Testis (tissue), 2 donors: ENCODE measurements at regions not wholly inside any gene's neighbourhood (a gene's known extent, or its start where the extent isn't known, plus 50 kb on each side); places are given as distances from the start of the nearest gene placed in this dataset.

ENCODE experiments used
- DNase-seq: peaks from one replicate; pipeline ENCODE4 v3.0.0-alpha.2; 2019
- H3K27ac ChIP-seq, 2 donors: fragments of 200-600 bp; sonication (generic); one replicate each; pipeline ENCODE4 v1.5.1; 2019
- H3K27me3 ChIP-seq: fragments of 200-600 bp; sonication (generic); one replicate; pipeline ENCODE4 v1.5.1; 2019
- H3K36me3 ChIP-seq: fragments of 200-600 bp; sonication (generic); one replicate; pipeline ENCODE4 v1.5.1; 2017; ENCODE audit warnings: low read depth; ENCODE audit errors: missing control alignments
- H3K4me1 ChIP-seq: fragments of 200-600 bp; sonication (generic); one replicate; pipeline ENCODE4 v1.5.1; 2019
- H3K4me3 ChIP-seq, 2 donors: fragments of 200-600 bp; sonication (generic); one replicate each; pipeline ENCODE4 v1.5.1; 2017 to 2019
- H3K9me3 ChIP-seq: fragments of 200-600 bp; sonication (generic); one replicate; pipeline ENCODE4 v1.5.1; 2017
- POLR2A ChIP-seq: fragments of 450-650 bp; IDR thresholded peaks from one replicate; pipeline ENCODE4 v1.6.1; 2017; ENCODE audit warnings: antibody characterized with exemption, mild to moderate bottlenecking, moderate library complexity
- WGBS, 2 donors: methylation state at CpG; one replicate each; pipeline ENCODE4 v1.1.5; 2018; 5-methylcytosine and 5-hydroxymethylcytosine counted together
- intact Hi-C: fragments of 100-400 bp; cut with DNase I; formaldehyde crosslinking; loops from one replicate; pipeline ENCODE4 v1.15.1; 2023; ENCODE audit warnings: low total_unique reads
- TF ChIP-seq, protein P1 (sequence below), 3 experiments: fragments of 450-650 bp in 2 of 3; fragments of 200-600 bp in 1 of 3; sonication (generic) in 1 of 3; IDR thresholded peaks; one replicate each; pipeline ENCODE4 v1.5.1; 2016 to 2019; ENCODE audit warnings: antibody characterized with exemption in 3 of 3, mild to moderate bottlenecking in 2 of 3, moderate library complexity in 1 of 3

GRCh38 chr5:163366757-163367156, 70.6 kb upstream of the CCNG1 start:
- intact Hi-C loops = no loop called here
- Histone ChIP-seq H3K4me1 (peaks cover 7% of the 10 kb centered on the region), H3K9me3 (no peaks in the 10 kb centered on the region), H3K27me3 (no peaks in the 10 kb centered on the region), H3K36me3 (no peaks in the 10 kb centered on the region), H3K4me3 (no peak overlapping the region), H3K27ac (no peak overlapping the region)
- DNase-seq = no peak
- no peak for TF ChIP-seq POLR2A
- TF ChIP-seq, protein P1, sequence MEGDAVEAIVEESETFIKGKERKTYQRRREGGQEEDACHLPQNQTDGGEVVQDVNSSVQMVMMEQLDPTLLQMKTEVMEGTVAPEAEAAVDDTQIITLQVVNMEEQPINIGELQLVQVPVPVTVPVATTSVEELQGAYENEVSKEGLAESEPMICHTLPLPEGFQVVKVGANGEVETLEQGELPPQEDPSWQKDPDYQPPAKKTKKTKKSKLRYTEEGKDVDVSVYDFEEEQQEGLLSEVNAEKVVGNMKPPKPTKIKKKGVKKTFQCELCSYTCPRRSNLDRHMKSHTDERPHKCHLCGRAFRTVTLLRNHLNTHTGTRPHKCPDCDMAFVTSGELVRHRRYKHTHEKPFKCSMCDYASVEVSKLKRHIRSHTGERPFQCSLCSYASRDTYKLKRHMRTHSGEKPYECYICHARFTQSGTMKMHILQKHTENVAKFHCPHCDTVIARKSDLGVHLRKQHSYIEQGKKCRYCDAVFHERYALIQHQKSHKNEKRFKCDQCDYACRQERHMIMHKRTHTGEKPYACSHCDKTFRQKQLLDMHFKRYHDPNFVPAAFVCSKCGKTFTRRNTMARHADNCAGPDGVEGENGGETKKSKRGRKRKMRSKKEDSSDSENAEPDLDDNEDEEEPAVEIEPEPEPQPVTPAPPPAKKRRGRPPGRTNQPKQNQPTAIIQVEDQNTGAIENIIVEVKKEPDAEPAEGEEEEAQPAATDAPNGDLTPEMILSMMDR (IDR thresholded peaks at IDR 0.05) = no peak

DNA sequence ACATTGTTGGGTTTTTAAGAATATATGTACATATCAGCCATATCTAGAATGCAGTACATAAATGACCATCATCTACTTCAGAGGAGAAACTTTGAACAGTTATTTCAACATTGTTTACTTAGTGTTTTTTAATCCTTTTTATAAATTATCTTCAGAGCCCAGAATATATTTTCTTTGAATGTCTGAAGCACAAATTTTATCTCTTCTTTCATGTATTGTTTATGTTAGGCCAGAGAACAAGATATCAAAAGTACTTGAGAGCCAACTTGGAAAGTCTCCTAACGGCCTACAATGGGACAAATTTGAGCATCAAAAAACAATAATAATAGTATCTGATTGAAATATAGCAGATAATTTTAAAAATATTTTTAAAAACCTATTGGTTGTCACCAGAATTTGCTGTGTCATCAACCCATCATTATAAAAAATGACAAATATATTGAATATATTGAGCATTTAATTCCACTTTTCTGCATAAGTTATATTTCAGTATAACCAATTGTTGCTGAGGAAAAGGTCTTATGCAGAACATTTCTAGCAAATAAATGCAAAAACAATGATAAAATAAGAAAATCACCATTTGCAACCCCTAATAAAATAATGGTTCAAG, 67.5 kb upstream of the CCNG1 start:
- Histone ChIP-seq H3K9me3 (no peaks in the 10 kb centered on the region), H3K27ac (no peak overlapping the region), H3K4me3 (no peak overlapping the region), H3K36me3 (no peaks in the 10 kb centered on the region), H3K4me1 (no peaks in the 10 kb centered on the region), H3K27me3 (no peaks in the 10 kb centered on the region)
- 33 to 50% methylated on average over 1 of the region's 1 CpG for WGBS, 2 donors
- no peak for DNase-seq
- intact Hi-C loops = loop anchor here (1.0 kb wide), 1 partner anchor 19 kb away; no protein-coding TSS in a partner anchor
- TF ChIP-seq POLR2A = no peak
- TF ChIP-seq, protein P1 (IDR thresholded peaks at IDR 0.05) = no peak

- Histone ChIP-seq H3K27ac (no peak overlapping the region), H3K4me3 (no peak overlapping the region), H3K4me1 (no peaks in the 10 kb centered on the region), H3K9me3 (no peaks in the 10 kb centered on the region), H3K36me3 (no peaks in the 10 kb centered on the region), H3K27me3 (no peaks in the 10 kb centered on the region)
- intact Hi-C loops = no loop called here
- TF ChIP-seq POLR2A = no peak
- TF ChIP-seq, protein P1 (IDR thresholded peaks at IDR 0.05) = no peak
- no peak for DNase-seq
- WGBS, 2 donors = 86 to 92% methylated on average over 2 of the region's 2 CpGs
These were observed 63.8 kb upstream of the CCNG1 start for GRCh38 chr5:163373436-163374084.

DNA sequence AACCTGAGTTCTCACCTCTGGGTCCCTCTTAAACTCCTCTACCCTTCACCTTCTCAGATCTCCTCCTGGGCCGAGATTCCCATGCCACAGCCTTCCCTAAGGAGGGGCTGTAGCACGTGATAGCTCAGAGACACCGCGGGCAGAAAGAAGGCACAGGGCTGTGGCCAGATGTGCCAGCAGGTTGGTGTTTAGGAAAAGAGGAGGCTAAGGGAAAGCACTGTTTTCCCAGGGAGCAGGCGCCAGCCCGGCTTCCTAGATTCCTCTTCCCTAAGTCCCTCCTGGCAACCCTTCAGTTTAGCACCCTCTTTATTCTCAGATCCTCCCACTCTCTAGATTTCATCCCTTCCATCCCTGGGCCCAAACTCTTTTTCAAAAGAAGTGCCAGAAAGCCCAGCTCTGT, 59.4 kb upstream of the CCNG1 start:
- 82 to 89% methylated on average over 6 of the region's 6 CpGs for WGBS, 2 donors
- intact Hi-C loops = no loop called here
- Histone ChIP-seq H3K4me3 (no peak overlapping the region), H3K9me3 (no peaks in the 10 kb centered on the region), H3K36me3 (no peaks in the 10 kb centered on the region), H3K27me3 (no peaks in the 10 kb centered on the region), H3K4me1 (no peaks in the 10 kb centered on the region), H3K27ac (no peak overlapping the region)
- DNase-seq = no peak
- TF ChIP-seq, protein P1 (IDR thresholded peaks at IDR 0.05) = no peak
- no peak for TF ChIP-seq POLR2A
